ENCODE measurements at regions not wholly inside any gene's neighbourhood (a gene's known extent, or its start where the extent isn't known, plus 50 kb on each side); places are given as distances from the start of the nearest gene placed in this dataset.

GRCh38 chr2:122020377-122020776 lies 264.9 kb downstream of the TSN start:
- Histone ChIP-seq H3K4me1 (ENCODE audit: control insufficient read depth in 2 of 3, insufficient read depth in 2 of 3, low read depth in 1 of 3, low read length in 3 of 3) (peaks cover 0 to 23% (median 17%) of the 10 kb centered on the region in 3 donors), H3K4me3 (ENCODE audit: low read length in 3 of 3) (no peak overlapping the region), H3K27ac (ENCODE audit: low read depth in 2 of 2, low read length in 2 of 2) (peak overlapping the region in 1 of 2 donors; percentile 44), H3K36me3 (ENCODE audit: control insufficient read depth in 2 of 3, insufficient read depth in 3 of 3, low read length in 3 of 3) (no peaks in the 10 kb centered on the region), H3K9ac (ENCODE audit: low read length in 3 of 3) (peak overlapping the region in 1 of 3 donors; percentile 26), H3K27me3 (ENCODE audit: control insufficient read depth, insufficient read depth, low read length) (no peaks in the 10 kb centered on the region), H3K9me3 (ENCODE audit: control insufficient read depth in 2 of 3, insufficient read depth in 1 of 3, low read length in 3 of 3) (no peaks in the 10 kb centered on the region)
- DNase-seq (no peak), FAIRE-seq (no peak)
- TF ChIP-seq, protein P1, sequence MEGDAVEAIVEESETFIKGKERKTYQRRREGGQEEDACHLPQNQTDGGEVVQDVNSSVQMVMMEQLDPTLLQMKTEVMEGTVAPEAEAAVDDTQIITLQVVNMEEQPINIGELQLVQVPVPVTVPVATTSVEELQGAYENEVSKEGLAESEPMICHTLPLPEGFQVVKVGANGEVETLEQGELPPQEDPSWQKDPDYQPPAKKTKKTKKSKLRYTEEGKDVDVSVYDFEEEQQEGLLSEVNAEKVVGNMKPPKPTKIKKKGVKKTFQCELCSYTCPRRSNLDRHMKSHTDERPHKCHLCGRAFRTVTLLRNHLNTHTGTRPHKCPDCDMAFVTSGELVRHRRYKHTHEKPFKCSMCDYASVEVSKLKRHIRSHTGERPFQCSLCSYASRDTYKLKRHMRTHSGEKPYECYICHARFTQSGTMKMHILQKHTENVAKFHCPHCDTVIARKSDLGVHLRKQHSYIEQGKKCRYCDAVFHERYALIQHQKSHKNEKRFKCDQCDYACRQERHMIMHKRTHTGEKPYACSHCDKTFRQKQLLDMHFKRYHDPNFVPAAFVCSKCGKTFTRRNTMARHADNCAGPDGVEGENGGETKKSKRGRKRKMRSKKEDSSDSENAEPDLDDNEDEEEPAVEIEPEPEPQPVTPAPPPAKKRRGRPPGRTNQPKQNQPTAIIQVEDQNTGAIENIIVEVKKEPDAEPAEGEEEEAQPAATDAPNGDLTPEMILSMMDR (IDR thresholded peaks at IDR 0.05; ENCODE audit: borderline replicate concordance, extremely low read depth, insufficient read depth), result no peak
- intact Hi-C loops (cut with DNase I), result no loop called here

DNA sequence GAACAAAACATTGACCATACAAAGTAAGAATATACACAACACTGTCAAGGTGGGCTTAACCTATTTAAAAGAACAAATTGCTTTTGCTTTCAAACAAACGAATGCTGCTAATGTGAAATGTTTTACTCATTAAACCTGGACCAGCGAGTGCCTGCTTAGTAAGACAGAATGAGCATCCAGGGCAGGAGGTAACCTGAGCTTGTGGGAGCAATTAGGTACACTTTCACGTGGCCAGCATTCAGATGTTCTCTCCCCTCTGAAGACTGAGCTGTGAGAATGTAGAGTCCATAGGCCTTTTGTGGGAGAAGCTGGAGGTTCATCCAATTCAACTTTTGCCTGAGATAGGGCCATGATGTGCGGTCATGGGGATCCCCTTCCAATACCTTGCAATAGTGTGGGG lies 266.5 kb downstream of the TSN start:
- no peaks in the 10 kb centered on the region for H3K9me3 ChIP-seq (ENCODE audit: control insufficient read depth in 2 of 3, insufficient read depth in 1 of 3, low read length in 3 of 3)
- no peaks in the 10 kb centered on the region for H3K27me3 ChIP-seq (ENCODE audit: control insufficient read depth, insufficient read depth, low read length)
- TF ChIP-seq, protein P1 (IDR thresholded peaks at IDR 0.05; ENCODE audit: borderline replicate concordance, extremely low read depth, insufficient read depth), result no peak
- peak overlapping the region in 1 of 2 donors; percentile 20 for H3K27ac ChIP-seq (ENCODE audit: low read depth in 2 of 2, low read length in 2 of 2)
- intact Hi-C loops (cut with DNase I), result no loop called here
- H3K36me3 ChIP-seq (ENCODE audit: control insufficient read depth in 2 of 3, insufficient read depth in 3 of 3, low read length in 3 of 3), result no peaks in the 10 kb centered on the region
- H3K4me1 ChIP-seq (ENCODE audit: control insufficient read depth in 2 of 3, insufficient read depth in 2 of 3, low read depth in 1 of 3, low read length in 3 of 3), result peaks cover 0 to 23% (median 17%) of the 10 kb centered on the region in 3 donors
- no peak overlapping the region for H3K9ac ChIP-seq (ENCODE audit: low read length in 3 of 3)
- FAIRE-seq (no peak), DNase-seq (peak in 3 of 5 donors; percentile 47 to 59 (median 57))
- H3K4me3 ChIP-seq (ENCODE audit: low read length in 3 of 3), result no peak overlapping the region

GRCh38 chr2:122022531-122022930 lies 267.1 kb downstream of the TSN start:
- no peak for FAIRE-seq
- no peak overlapping the region for H3K9ac ChIP-seq (ENCODE audit: low read length in 3 of 3)
- H3K27me3 ChIP-seq (ENCODE audit: control insufficient read depth, insufficient read depth, low read length), result no peaks in the 10 kb centered on the region
- TF ChIP-seq, protein P1 (IDR thresholded peaks at IDR 0.05; ENCODE audit: borderline replicate concordance, extremely low read depth, insufficient read depth), result no peak
- peak overlapping the region in 1 of 2 donors; percentile 20 for H3K27ac ChIP-seq (ENCODE audit: low read depth in 2 of 2, low read length in 2 of 2)
- intact Hi-C loops (cut with DNase I), result no loop called here
- no peaks in the 10 kb centered on the region for H3K36me3 ChIP-seq (ENCODE audit: control insufficient read depth in 2 of 3, insufficient read depth in 3 of 3, low read length in 3 of 3)
- DNase-seq, result no peak
- peaks cover 0 to 23% (median 17%) of the 10 kb centered on the region in 3 donors for H3K4me1 ChIP-seq (ENCODE audit: control insufficient read depth in 2 of 3, insufficient read depth in 2 of 3, low read depth in 1 of 3, low read length in 3 of 3)
- no peak overlapping the region for H3K4me3 ChIP-seq (ENCODE audit: low read length in 3 of 3)
- H3K9me3 ChIP-seq (ENCODE audit: control insufficient read depth in 2 of 3, insufficient read depth in 1 of 3, low read length in 3 of 3), result no peaks in the 10 kb centered on the region
